ENCODE measurements at regions not wholly inside any gene's neighbourhood (a gene's known extent, or its start where the extent isn't known, plus 50 kb on each side); places are given as distances from the start of the nearest gene placed in this dataset.

DNA sequence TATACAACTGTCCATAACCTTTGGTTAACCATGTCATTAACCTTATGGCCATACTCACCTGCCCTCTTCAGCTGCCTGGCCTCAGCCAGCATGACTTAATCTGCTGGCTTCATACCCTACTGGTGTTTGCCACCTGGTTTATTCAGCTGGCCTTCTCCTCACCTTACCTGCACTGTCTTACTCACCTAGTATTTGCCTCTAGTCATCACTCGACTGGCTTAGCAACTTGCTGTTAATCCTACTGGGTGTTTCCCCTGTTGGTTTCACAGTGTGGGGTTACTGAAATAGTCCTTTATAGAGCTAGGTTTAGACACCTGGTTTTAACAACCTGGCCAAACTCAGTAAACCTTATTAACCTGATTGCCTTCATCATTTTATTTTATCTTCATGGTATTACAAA is 96.4 kb downstream of the IL12A start:
- Histone ChIP-seq H3K4me3 (ENCODE audit: low read depth in 2 of 2, low read length in 1 of 2) (no peak overlapping the region), H3F3A (replicated peaks; ENCODE audit: insufficient read depth) (no peaks in the 10 kb centered on the region), H3K79me2 (ENCODE audit: insufficient read depth) (no peaks in the 10 kb centered on the region), H4K20me1 (ENCODE audit: insufficient read depth) (no peaks in the 10 kb centered on the region), H3K4me1 (ENCODE audit: control insufficient read depth in 1 of 2, insufficient read depth in 2 of 2, low read depth in 1 of 2, low read length in 1 of 2) (no peaks in the 10 kb centered on the region), H3K4me2 (no peak overlapping the region), H3K27ac (ENCODE audit: low read depth in 2 of 2, low read length in 1 of 2) (no peak overlapping the region), H3K9me2 (no peaks in the 10 kb centered on the region), H3K36me3 (replicated peaks in 1 of 2; ENCODE audit: control insufficient read depth in 1 of 2, insufficient read depth in 2 of 2, low read length in 1 of 2) (no peaks in the 10 kb centered on the region), H3K9ac (no peak overlapping the region), H3K27me3 (ENCODE audit: insufficient read depth) (no peaks in the 10 kb centered on the region), H3K9me3 (no peaks in the 10 kb centered on the region), H2AFZ (ENCODE audit: low read depth) (no peak overlapping the region)
- 55% methylated on average over 1 of the region's 1 CpG for WGBS (ENCODE audit: low lambda C conversion rate)
- CTCF ChIA-PET = no interaction called here
- POLR2A ChIA-PET = no interaction called here
- no peak for DNase-seq
- TF ChIP-seq YY1 (IDR thresholded peaks at IDR 0.05; ENCODE audit: low read depth) = no peak

DNA sequence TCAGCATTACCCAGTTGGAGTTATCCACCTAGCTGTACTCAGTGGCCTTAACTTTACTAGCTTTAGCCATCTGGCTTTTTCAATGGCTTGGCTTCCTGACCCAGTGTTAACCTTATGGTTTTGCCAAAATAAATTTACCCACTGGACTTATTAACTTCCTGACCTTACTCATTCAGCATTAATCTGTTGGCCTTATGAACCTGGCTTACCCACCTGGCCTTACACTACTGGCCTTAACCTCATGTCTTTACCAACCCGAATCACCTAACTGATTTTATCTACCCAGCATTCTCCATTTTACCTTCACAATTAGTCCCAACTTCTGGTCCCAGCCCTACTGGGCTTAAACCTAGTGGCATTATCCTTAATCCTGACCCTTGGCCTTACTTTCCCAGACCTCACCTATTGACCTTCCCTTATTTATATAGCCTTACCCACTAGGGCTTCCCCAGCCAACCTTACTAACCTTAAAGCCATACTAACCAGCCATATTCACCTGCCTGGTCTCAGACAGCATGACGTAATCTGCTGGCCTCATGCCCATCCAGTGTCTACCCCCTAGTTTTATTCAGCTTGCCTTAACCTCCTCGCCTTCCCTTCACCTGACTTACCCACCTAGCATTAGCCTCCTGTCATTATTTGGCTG is 100.0 kb downstream of the IL12A start:
- ChIA-PET POLR2A (no interaction called here), CTCF (no interaction called here)
- 81% methylated on average over 3 of the region's 3 CpGs for WGBS (ENCODE audit: low lambda C conversion rate)
- H3K4me3 ChIP-seq (ENCODE audit: low read depth in 2 of 2, low read length in 1 of 2) = no peak overlapping the region
- H4K20me1 ChIP-seq (ENCODE audit: insufficient read depth) = no peaks in the 10 kb centered on the region
- H3K79me2 ChIP-seq (ENCODE audit: insufficient read depth) = no peaks in the 10 kb centered on the region
- no peak overlapping the region for H2AFZ ChIP-seq (ENCODE audit: low read depth)
- H3F3A ChIP-seq (replicated peaks; ENCODE audit: insufficient read depth) = no peaks in the 10 kb centered on the region
- H3K27ac ChIP-seq (ENCODE audit: low read depth in 2 of 2, low read length in 1 of 2) = no peak overlapping the region
- no peaks in the 10 kb centered on the region for H3K9me3 ChIP-seq
- no peaks in the 10 kb centered on the region for H3K36me3 ChIP-seq (replicated peaks in 1 of 2; ENCODE audit: control insufficient read depth in 1 of 2, insufficient read depth in 2 of 2, low read length in 1 of 2)
- TF ChIP-seq EZH2phosphoT487 (IDR thresholded peaks at IDR 0.05; ENCODE audit: borderline replicate concordance, low read depth) (no peak), NRF1 (IDR thresholded peaks at IDR 0.05; ENCODE audit: low read depth, low read length) (no peak), FOXM1 (IDR thresholded peaks at IDR 0.05; ENCODE audit: low read depth) (no peak), CTCF (IDR thresholded peaks at IDR 0.05) (no peak), RFX5 (IDR thresholded peaks at IDR 0.05; ENCODE audit: low read length) (no peak), IRF3 (IDR thresholded peaks at IDR 0.05; ENCODE audit: low read depth, low read length) (no peak), JUND (IDR thresholded peaks at IDR 0.05) (no peak), ZBTB33 (IDR thresholded peaks at IDR 0.05; ENCODE audit: borderline replicate concordance, low read depth) (no peak), TEAD4 (IDR thresholded peaks at IDR 0.05; ENCODE audit: borderline replicate concordance, insufficient read depth) (no peak), TAF1 (IDR thresholded peaks at IDR 0.05; ENCODE audit: borderline replicate concordance, low read depth, low read length) (no peak), EP300 (IDR thresholded peaks at IDR 0.05; ENCODE audit: borderline replicate concordance in 1 of 2, low read depth in 1 of 2, low read length in 1 of 2) (no peak), ELF1 (IDR thresholded peaks at IDR 0.05) (no peak), POLR2AphosphoS5 (IDR thresholded peaks at IDR 0.05; ENCODE audit: low read depth, low read length) (no peak), FOSL2 (IDR thresholded peaks at IDR 0.05; ENCODE audit: borderline replicate concordance, low read depth) (no peak), SIN3A (IDR thresholded peaks at IDR 0.05; ENCODE audit: borderline replicate concordance, low read depth, low read length) (no peak), RAD21 (IDR thresholded peaks at IDR 0.05; ENCODE audit: low read length) (no peak), RXRA (IDR thresholded peaks at IDR 0.05; ENCODE audit: borderline replicate concordance, low read depth) (no peak), GATA2 (CRISPR knock-in tag; IDR thresholded peaks at IDR 0.05) (no peak), NFIC (IDR thresholded peaks at IDR 0.05; ENCODE audit: borderline replicate concordance) (no peak)
- TF ChIP-seq, protein P1, sequence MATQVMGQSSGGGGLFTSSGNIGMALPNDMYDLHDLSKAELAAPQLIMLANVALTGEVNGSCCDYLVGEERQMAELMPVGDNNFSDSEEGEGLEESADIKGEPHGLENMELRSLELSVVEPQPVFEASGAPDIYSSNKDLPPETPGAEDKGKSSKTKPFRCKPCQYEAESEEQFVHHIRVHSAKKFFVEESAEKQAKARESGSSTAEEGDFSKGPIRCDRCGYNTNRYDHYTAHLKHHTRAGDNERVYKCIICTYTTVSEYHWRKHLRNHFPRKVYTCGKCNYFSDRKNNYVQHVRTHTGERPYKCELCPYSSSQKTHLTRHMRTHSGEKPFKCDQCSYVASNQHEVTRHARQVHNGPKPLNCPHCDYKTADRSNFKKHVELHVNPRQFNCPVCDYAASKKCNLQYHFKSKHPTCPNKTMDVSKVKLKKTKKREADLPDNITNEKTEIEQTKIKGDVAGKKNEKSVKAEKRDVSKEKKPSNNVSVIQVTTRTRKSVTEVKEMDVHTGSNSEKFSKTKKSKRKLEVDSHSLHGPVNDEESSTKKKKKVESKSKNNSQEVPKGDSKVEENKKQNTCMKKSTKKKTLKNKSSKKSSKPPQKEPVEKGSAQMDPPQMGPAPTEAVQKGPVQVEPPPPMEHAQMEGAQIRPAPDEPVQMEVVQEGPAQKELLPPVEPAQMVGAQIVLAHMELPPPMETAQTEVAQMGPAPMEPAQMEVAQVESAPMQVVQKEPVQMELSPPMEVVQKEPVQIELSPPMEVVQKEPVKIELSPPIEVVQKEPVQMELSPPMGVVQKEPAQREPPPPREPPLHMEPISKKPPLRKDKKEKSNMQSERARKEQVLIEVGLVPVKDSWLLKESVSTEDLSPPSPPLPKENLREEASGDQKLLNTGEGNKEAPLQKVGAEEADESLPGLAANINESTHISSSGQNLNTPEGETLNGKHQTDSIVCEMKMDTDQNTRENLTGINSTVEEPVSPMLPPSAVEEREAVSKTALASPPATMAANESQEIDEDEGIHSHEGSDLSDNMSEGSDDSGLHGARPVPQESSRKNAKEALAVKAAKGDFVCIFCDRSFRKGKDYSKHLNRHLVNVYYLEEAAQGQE (IDR thresholded peaks at IDR 0.05; ENCODE audit: low read depth, low read length) = no peak
- H3K9ac ChIP-seq = no peak overlapping the region
- no peaks in the 10 kb centered on the region for H3K9me2 ChIP-seq
- no peak overlapping the region for H3K4me2 ChIP-seq
- DNase-seq = no peak
- no peaks in the 10 kb centered on the region for H3K27me3 ChIP-seq (ENCODE audit: insufficient read depth)
- H3K4me1 ChIP-seq (ENCODE audit: control insufficient read depth in 1 of 2, insufficient read depth in 2 of 2, low read depth in 1 of 2, low read length in 1 of 2) = no peaks in the 10 kb centered on the region

Data from SK-N-SH (cell line).